ENCODE measurements at regions not wholly inside any gene's neighbourhood (a gene's known extent, or its start where the extent isn't known, plus 50 kb on each side); places are given as distances from the start of the nearest gene placed in this dataset.

GRCh38 chr3:174424656-174425055, 434.5 kb upstream of the NAALADL2 start:
- no peak for TF ChIP-seq CTCF (IDR thresholded peaks at IDR 0.05)

GRCh38 chr3:174425422-174425821, 433.7 kb upstream of the NAALADL2 start:
- TF ChIP-seq CTCF (IDR thresholded peaks at IDR 0.05) = no peak

GRCh38 chr3:174430986-174431385, 428.1 kb upstream of the NAALADL2 start:
- no peak for TF ChIP-seq CTCF (IDR thresholded peaks at IDR 0.05)

GRCh38 chr3:174431717-174432116, 427.4 kb upstream of the NAALADL2 start:
- no peak for TF ChIP-seq CTCF (IDR thresholded peaks at IDR 0.05)

- no peak for TF ChIP-seq CTCF (IDR thresholded peaks at IDR 0.05)
Measured at GRCh38 chr3:174436367-174436766, 422.8 kb upstream of the NAALADL2 start.

GRCh38 chr3:174438501-174439145, 420.5 kb upstream of the NAALADL2 start:
- no peak for TF ChIP-seq CTCF (IDR thresholded peaks at IDR 0.05)

- TF ChIP-seq CTCF (IDR thresholded peaks at IDR 0.05) = no peak
Measured at GRCh38 chr3:174439331-174440252, 419.5 kb upstream of the NAALADL2 start.

Data from LNCAP (cell line).